Gastrocnemius medialis (tissue), 4 donors: ENCODE measurements at regions not wholly inside any gene's neighbourhood (a gene's known extent, or its start where the extent isn't known, plus 50 kb on each side); places are given as distances from the start of the nearest gene placed in this dataset.

Source experiments
- POLR2A ChIP-seq, 2 donors: fragments of 450-650 bp; IDR thresholded peaks; one replicate each; pipeline ENCODE4 v1.6.1; 2017; ENCODE audit warnings: antibody characterized with exemption in 2 of 2, mild to moderate bottlenecking in 2 of 2, moderate library complexity in 2 of 2
- TF ChIP-seq, protein P1 (sequence below), 5 experiments: fragments of 450-650 bp in 3 of 5; fragments of 200-600 bp in 2 of 5; sonication (generic) in 2 of 5; IDR thresholded peaks in 4 of 5; conservative IDR thresholded peaks in 1 of 5; 1 replicate in 4 of 5; 2 replicates in 1 of 5; pipeline ENCODE4 v1.5.1; 2016 to 2019; ENCODE audit warnings: antibody characterized with exemption in 5 of 5, mild to moderate bottlenecking in 3 of 5, moderate library complexity in 3 of 5

DNA sequence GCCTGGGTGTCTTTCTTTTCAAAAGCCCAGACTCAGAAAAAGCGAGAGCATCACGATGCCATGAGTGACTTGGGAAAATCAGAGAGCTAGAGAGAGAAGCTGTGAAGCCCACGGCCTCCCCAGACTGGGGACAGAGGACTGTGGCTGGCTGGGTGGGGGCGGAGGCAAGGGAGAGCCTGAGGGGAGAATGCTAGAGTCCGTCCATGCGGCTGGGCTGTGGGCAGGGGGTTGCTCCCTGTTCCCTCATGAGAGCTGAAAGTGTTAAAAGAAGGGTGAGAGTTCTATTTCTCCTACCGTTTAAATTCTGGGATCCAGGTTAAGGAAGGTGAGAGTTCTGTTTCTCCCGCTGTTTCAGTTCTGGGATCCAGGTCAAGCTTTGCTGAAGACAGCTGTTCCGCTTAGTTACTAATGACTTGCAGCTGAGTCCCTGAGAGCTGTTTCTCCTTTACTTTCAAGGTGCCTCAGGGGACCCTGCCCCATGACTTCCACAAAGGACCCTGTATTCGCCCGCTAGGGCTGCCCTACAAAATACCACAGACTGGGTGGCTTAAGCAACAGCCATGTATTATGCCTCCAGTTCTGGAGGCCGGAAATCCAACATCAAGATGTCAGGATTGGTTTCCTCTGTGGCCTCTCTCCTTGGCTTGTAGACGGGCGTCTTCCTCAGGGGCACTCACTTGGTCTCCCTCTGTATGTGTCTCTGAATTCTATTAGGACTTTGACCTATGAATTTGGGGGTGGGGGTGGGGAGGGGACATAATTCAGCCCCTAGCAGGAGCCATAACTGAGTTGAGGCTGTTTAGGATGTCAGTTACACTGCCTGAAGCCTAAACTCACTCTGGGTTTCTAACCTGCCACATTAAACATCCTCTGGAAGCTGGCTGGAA is 127.0 kb downstream of the PXDC1 start:
- TF ChIP-seq, protein P1, sequence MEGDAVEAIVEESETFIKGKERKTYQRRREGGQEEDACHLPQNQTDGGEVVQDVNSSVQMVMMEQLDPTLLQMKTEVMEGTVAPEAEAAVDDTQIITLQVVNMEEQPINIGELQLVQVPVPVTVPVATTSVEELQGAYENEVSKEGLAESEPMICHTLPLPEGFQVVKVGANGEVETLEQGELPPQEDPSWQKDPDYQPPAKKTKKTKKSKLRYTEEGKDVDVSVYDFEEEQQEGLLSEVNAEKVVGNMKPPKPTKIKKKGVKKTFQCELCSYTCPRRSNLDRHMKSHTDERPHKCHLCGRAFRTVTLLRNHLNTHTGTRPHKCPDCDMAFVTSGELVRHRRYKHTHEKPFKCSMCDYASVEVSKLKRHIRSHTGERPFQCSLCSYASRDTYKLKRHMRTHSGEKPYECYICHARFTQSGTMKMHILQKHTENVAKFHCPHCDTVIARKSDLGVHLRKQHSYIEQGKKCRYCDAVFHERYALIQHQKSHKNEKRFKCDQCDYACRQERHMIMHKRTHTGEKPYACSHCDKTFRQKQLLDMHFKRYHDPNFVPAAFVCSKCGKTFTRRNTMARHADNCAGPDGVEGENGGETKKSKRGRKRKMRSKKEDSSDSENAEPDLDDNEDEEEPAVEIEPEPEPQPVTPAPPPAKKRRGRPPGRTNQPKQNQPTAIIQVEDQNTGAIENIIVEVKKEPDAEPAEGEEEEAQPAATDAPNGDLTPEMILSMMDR (IDR thresholded peaks at IDR 0.05 in 4 of 5, conservative IDR thresholded peaks at IDR 0.05 in 1 of 5): no peak
- no peak for TF ChIP-seq POLR2A (IDR thresholded peaks at IDR 0.05)
